ENCODE measurements at regions not wholly inside any gene's neighbourhood (a gene's known extent, or its start where the extent isn't known, plus 50 kb on each side); places are given as distances from the start of the nearest gene placed in this dataset.

GRCh38 chr3:64361962-64362735, 136.9 kb upstream of the PRICKLE2 start:
- BruUV-seq (replicated peaks), result no TSS peak
- Histone ChIP-seq H4K20me1 (replicated peaks; ENCODE audit: control insufficient read depth, insufficient read depth, low read length) (no peaks in the 10 kb centered on the region), H3K27me3 (ENCODE audit: control insufficient read depth in 2 of 2, insufficient read depth in 2 of 2, low read length in 2 of 2) (no peaks in the 10 kb centered on the region), H3K36me3 (ENCODE audit: control insufficient read depth, insufficient read depth, low read length) (no peaks in the 10 kb centered on the region), H3K9me1 (ENCODE audit: control insufficient read depth, insufficient read depth, low read length) (no peaks in the 10 kb centered on the region), H3K79me2 (ENCODE audit: control insufficient read depth, insufficient read depth, low read length) (no peaks in the 10 kb centered on the region), H2AFZ (ENCODE audit: low read depth, low read length) (no peak overlapping the region), H3K4me2 (ENCODE audit: insufficient read depth, low read length) (no peak overlapping the region), H3K4me3 (no peak overlapping the region), H3K9me3 (replicated peaks; ENCODE audit: control insufficient read depth, insufficient read depth, low read depth, low read length) (no peaks in the 10 kb centered on the region), H3K4me1 (replicated peaks in 1 of 2; ENCODE audit: control insufficient read depth in 2 of 2, insufficient read depth in 2 of 2, low read length in 2 of 2) (no peaks in the 10 kb centered on the region), H3K9ac (ENCODE audit: insufficient read depth in 1 of 2, low read depth in 2 of 2, low read length in 2 of 2) (no peak overlapping the region), H3K27ac (ENCODE audit: extremely low read depth, low read depth, low read length) (no peak overlapping the region)
- in situ Hi-C loops (cut with MboI), result no loop called here
- POLR2A ChIA-PET, result no interaction called here
- intact Hi-C loops (cut with micrococcal nuclease), result no loop called here
- CTCF ChIA-PET (ENCODE audit: low intra/inter-chr PET ratio), result no interaction called here
- ATAC-seq (no peak), FAIRE-seq (no peak), DNase-seq (ENCODE audit: extremely low read depth in 1 of 4, low spot score in 3 of 4) (no peak)
- WGBS (ENCODE audit: insufficient coverage, low coverage, missing lambda C conversion rate), result 0% methylated on average over 5 of the region's 5 CpGs
- no peak for TF ChIP-seq FIP1L1 (IDR thresholded peaks at IDR 0.05; ENCODE audit: low read depth, low read length, poor library complexity, severe bottlenecking)
- peak in 1 of 3 experiments; percentile 54; a peak in 2 of 6 replicates for TF ChIP-seq ZBTB11 (CRISPR knock-in tag; IDR thresholded peaks at IDR 0.05)
- no peak for TF ChIP-seq ZNF780A (CRISPR knock-in tag; IDR thresholded peaks at IDR 0.05)
- TF ChIP-seq ZBTB26 (CRISPR knock-in tag; IDR thresholded peaks at IDR 0.05), result no peak
- TF ChIP-seq MEF2D (tag; conservative IDR thresholded peaks at IDR 0.05; ENCODE audit: low read depth), result no peak
